Epithelial cell of esophagus (primary cell): ENCODE measurements at regions not wholly inside any gene's neighbourhood (a gene's known extent, or its start where the extent isn't known, plus 50 kb on each side); places are given as distances from the start of the nearest gene placed in this dataset.

Experiments
- DNase-seq: peaks from one replicate; pipeline ENCODE4 v3.0.0; 2010; ENCODE audit warnings: low read depth
- H3K4me3 ChIP-seq: 2 replicates; pipeline ENCODE4 v1.5.1; 2011; ENCODE audit warnings: mild to moderate bottlenecking, low read length, control low read depth
- TF ChIP-seq, protein P1 (sequence below): IDR thresholded peaks from 2 replicates; pipeline ENCODE4 v1.5.1; 2011; ENCODE audit warnings: low read depth, mild to moderate bottlenecking, low read length, control low read depth, inconsistent platforms; ENCODE audit not compliant: insufficient read depth; ENCODE audit errors: missing control alignments

DNA sequence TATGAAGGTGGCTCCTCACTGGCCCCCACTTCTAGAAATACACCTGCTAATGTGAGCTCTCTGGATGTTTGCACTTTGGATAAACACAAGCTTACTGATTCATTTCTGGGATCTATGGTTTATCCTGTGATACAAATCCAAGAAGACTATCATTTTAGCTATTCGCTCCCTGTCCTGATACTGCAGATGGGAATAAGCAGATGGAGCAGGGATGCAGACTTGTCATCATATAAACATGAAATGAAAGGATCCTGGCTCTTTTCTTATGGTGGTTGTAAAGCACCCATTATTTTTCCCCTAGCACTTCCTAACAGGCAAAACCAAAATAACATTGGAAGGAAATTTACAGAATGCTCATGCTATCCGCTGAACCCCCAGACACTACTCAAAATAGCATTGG, 162.9 kb upstream of the NOCT start:
- no peak for DNase-seq
- H3K4me3 ChIP-seq, result no peak overlapping the region
- TF ChIP-seq, protein P1, sequence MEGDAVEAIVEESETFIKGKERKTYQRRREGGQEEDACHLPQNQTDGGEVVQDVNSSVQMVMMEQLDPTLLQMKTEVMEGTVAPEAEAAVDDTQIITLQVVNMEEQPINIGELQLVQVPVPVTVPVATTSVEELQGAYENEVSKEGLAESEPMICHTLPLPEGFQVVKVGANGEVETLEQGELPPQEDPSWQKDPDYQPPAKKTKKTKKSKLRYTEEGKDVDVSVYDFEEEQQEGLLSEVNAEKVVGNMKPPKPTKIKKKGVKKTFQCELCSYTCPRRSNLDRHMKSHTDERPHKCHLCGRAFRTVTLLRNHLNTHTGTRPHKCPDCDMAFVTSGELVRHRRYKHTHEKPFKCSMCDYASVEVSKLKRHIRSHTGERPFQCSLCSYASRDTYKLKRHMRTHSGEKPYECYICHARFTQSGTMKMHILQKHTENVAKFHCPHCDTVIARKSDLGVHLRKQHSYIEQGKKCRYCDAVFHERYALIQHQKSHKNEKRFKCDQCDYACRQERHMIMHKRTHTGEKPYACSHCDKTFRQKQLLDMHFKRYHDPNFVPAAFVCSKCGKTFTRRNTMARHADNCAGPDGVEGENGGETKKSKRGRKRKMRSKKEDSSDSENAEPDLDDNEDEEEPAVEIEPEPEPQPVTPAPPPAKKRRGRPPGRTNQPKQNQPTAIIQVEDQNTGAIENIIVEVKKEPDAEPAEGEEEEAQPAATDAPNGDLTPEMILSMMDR, result no peak

DNA sequence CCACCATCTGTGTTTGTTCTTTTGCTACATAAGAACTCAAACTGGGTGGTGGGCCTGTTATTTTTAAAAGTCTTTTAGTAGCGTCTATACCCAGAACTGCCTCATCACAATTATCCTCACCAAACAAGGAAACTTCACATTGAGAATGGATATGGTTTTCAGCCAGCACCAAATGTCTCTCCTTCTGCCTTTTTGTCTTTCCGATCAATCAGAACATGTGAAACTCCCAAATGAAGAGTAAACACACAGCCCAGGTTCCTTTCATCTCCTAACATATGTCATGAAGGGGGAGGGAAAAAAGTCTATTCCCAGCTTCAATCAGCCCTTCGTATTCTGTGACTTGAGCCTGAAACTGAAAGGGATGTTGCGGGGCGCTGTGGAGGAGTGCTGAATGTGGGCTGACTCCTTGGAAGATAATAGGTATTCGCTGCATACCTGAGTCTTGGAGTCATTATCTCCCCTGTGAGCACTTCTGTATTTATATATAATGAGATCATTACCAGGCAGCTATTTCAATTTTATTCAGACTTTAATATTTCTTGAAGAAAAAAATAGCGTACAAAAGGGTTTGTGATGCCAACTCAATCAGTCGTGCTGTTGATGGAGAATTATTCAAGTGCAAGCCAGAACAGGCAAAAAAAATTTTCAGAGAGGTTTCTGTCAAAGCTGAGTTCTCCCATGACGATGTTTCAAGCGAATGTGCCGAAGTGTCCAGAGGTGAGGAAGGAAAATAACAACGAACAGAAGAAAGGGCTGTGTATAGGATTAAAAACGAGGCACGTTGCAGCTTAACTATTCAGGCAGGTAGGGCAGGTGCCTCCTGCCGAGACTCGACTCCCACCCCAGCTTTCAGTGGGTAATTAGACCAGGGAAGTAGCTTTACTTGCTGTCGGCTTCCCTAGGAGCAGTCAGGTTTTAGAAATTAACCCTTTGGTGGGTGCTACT, 163.9 kb upstream of the NOCT start:
- DNase-seq, result peak; percentile 75
- TF ChIP-seq, protein P1, result no peak
- H3K4me3 ChIP-seq, result peak overlapping the region; percentile 3

DNA sequence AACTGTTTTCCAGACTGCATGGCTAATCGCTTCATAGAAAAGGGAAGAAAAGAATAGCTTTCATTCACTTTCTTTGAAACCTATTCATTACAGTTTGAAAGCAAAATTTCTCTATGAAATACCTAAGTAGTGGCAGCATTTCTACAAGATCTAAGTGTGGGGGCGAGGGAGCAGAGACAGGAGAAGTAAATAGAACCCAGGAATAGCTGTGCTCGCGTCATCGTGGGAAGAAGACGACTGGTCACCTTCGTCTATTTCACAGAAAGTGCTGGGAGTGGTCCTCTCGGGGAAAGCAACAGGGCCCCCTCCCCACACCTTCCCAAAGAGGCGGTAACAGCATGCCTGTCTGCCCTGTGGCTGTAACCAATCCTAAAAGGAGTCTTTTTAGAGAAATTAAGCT, 169.9 kb upstream of the NOCT start:
- no peak for DNase-seq
- TF ChIP-seq, protein P1, result no peak
- H3K4me3 ChIP-seq, result no peak overlapping the region

DNA sequence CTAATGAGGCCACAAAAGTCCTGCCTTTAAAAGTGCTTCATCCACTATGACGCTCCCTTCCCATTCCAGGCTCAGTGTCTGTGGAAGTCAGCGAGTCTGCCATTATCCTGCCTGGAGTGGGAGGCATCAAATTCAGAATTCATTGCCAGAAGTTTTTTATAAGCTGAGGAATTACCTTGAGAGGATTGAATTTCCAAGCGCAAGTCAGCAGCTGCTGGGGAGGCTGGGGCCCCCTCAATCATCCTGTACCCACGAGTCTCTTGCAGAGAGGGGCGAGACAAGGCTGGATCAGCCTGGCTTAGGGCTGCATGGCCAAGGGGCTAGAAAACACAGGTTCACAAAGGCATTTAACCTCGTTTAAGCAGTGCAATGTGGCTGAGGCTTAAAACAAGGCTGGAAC, 170.5 kb upstream of the NOCT start:
- no peak overlapping the region for H3K4me3 ChIP-seq
- TF ChIP-seq, protein P1, result no peak

DNA sequence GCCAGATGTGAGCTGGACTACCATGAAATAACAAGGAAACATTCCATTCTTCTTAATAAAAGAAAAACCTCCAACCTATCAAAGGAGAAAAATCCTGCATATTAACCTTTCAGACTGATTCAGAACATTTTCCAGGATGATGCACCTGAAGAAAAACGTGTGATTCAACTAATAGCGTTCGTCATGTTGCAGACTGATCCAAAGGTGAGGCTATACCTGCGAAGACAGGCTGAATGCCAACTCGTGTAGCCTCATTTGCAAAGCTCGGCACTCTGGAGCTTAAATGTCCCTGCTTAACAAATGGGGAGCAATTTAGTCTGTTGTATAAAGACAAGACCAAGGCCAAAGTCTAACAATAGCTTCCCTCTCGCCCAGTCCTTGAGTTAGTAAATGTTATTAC, 172.0 kb upstream of the NOCT start:
- no peak overlapping the region for H3K4me3 ChIP-seq
- TF ChIP-seq, protein P1, result no peak
- peak; percentile 92 for DNase-seq

More for the DNA sequence above, 170.5 kb upstream of the NOCT start:
- DNase-seq, result no peak

DNA sequence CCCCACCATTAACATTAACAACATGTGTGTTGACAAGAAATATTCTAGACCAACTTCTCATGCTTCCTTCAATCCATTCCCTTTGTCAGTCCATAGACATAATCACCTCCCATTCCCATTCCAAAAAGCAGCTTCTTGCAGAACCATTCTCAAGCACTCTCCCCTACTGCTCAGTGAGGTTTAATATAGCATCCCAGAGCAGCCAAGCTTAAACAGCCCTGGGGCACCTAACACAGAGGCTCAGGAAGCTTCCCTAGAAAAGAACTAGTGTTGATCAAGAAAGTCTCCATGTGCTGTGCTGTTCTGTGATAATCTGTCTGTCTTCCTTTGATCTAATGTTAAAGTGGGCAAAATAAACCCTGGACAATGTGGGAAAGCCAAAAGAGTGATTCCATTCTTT, 174.2 kb upstream of the NOCT start:
- no peak for DNase-seq
- TF ChIP-seq, protein P1, result no peak
- no peak overlapping the region for H3K4me3 ChIP-seq

DNA sequence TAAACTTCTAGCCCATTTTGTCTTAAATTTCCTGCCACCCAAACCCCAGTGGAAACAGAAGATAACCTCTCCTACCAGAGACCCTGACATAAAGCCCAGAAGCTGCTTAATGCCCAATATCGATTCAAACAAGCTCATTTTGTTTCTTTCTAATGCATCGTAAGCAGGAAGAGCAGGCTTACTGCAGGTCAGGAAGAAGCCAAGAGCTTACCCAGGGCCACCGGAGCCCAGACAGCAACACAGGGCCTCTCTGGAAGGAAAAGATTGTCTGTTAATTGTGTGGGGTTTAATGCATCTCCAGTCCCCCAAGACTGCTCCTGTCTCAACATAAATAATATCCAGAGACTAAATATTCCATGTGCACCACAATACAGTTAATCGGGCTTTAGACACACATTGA, 177.3 kb upstream of the NOCT start:
- no peak for DNase-seq
- TF ChIP-seq, protein P1, result no peak
- H3K4me3 ChIP-seq, result no peak overlapping the region
